ENCODE measurements at regions not wholly inside any gene's neighbourhood (a gene's known extent, or its start where the extent isn't known, plus 50 kb on each side); places are given as distances from the start of the nearest gene placed in this dataset.

GRCh38 chr9:88905506-88905905, 85.8 kb upstream of the S1PR3 start:
- DNase-seq (ENCODE audit: low read depth in 1 of 2, low spot score in 2 of 2) (no peak), FAIRE-seq (no peak)
- ChIA-PET POLR2A (ENCODE audit: partially characterized antibody) (no interaction called here), CTCF (ENCODE audit: partially characterized antibody) (no interaction called here)
- no peak overlapping the region for H3K4ac ChIP-seq (replicated peaks; ENCODE audit: insufficient read length, low read depth, low read length)
- no peak overlapping the region for H2BK5ac ChIP-seq (ENCODE audit: low read depth, low read length)
- no peak overlapping the region for H2BK120ac ChIP-seq (replicated peaks; ENCODE audit: low read depth, low read length)
- H2BK15ac ChIP-seq (ENCODE audit: low read length): no peak overlapping the region
- no peaks in the 10 kb centered on the region for H3K36me3 ChIP-seq (ENCODE audit: control insufficient read depth in 2 of 4, insufficient read depth in 4 of 4, low read length in 3 of 4)
- H3K9ac ChIP-seq (replicated peaks in 1 of 4; ENCODE audit: extremely low read depth in 1 of 4, low read depth in 3 of 4, low read length in 3 of 4): no peak overlapping the region
- no peak overlapping the region for H4K5ac ChIP-seq (ENCODE audit: insufficient read length, low read depth, low read length)
- no peaks in the 10 kb centered on the region for H4K20me1 ChIP-seq (replicated peaks in 1 of 2; ENCODE audit: control insufficient read depth in 1 of 2, insufficient read depth in 2 of 2, low read length in 2 of 2)
- no peak overlapping the region for H3K14ac ChIP-seq (ENCODE audit: insufficient read length)
- H3K4me1 ChIP-seq (replicated peaks in 1 of 4; ENCODE audit: control insufficient read depth in 3 of 4, insufficient read depth in 4 of 4, low read length in 3 of 4): no peaks in the 10 kb centered on the region
- no peak overlapping the region for H3K18ac ChIP-seq (ENCODE audit: extremely low read depth, low read length)
- no peak overlapping the region for H3K56ac ChIP-seq (replicated peaks; ENCODE audit: insufficient read length, low read depth, low read length)
- no peaks in the 10 kb centered on the region for H3K27me3 ChIP-seq (replicated peaks in 1 of 4; ENCODE audit: control insufficient read depth in 3 of 4, extremely low read depth in 1 of 4, insufficient read depth in 3 of 4, low read length in 3 of 4)
- H3K4me3 ChIP-seq (ENCODE audit: extremely low read depth in 1 of 4, insufficient read depth in 2 of 4, low read depth in 3 of 4, low read length in 4 of 4): no peak overlapping the region
- WGBS, 2 experiments (ENCODE audit: extremely low coverage in 1 of 2, insufficient coverage in 1 of 2, insufficient read length in 1 of 2, insufficient replicate concordance in 2 of 2, low coverage in 1 of 2, low lambda C conversion rate in 2 of 2, missing lambda C conversion rate in 1 of 2): 87% methylated on average over 2 of the region's 2 CpGs; no CpG with 5 or more reads in 1 of the 2 experiments
- H3K79me1 ChIP-seq (ENCODE audit: low read depth, low read length): no peaks in the 10 kb centered on the region
- H4K8ac ChIP-seq (ENCODE audit: extremely low read depth, insufficient read depth, low read length): no peak overlapping the region
- H2BK20ac ChIP-seq (ENCODE audit: low read length): no peak overlapping the region
- H3K4me2 ChIP-seq (ENCODE audit: insufficient read depth in 1 of 2, low read depth in 2 of 2, low read length in 2 of 2): no peak overlapping the region
- no peaks in the 10 kb centered on the region for H3K23me2 ChIP-seq (ENCODE audit: low read depth, low read length)
- H3K23ac ChIP-seq (ENCODE audit: insufficient read length): no peak overlapping the region
- no peaks in the 10 kb centered on the region for H3K9me3 ChIP-seq (ENCODE audit: insufficient read depth in 2 of 2, low read depth in 1 of 2, low read length in 1 of 2)
- no peak overlapping the region for H3K27ac ChIP-seq (ENCODE audit: low read depth, low read length)
- no peak for TF ChIP-seq NRF1 (IDR thresholded peaks at IDR 0.05; ENCODE audit: low read depth, low read length)
- TF ChIP-seq HDAC6 (IDR thresholded peaks at IDR 0.05; ENCODE audit: low read depth, low read length): no peak
- no peak for TF ChIP-seq POLR2AphosphoS5 (IDR thresholded peaks at IDR 0.05; ENCODE audit: low read depth, low read length)
- no peak for TF ChIP-seq EZH2 (IDR thresholded peaks at IDR 0.05; ENCODE audit: low read depth, low read length, severe bottlenecking)
- no peak overlapping the region for H2BK12ac ChIP-seq (ENCODE audit: low read depth, low read length)
- no peak overlapping the region for H2AK5ac ChIP-seq (ENCODE audit: low read depth, low read length)
- H2AFZ ChIP-seq (ENCODE audit: low read length): no peak overlapping the region
- no peaks in the 10 kb centered on the region for H3K79me2 ChIP-seq (ENCODE audit: control insufficient read depth in 1 of 2, insufficient read depth in 2 of 2, low read length in 2 of 2)
- H4K91ac ChIP-seq (replicated peaks; ENCODE audit: insufficient read length, low read length): no peak overlapping the region

Data from H1 (cell line).